ENCODE measurements at regions not wholly inside any gene's neighbourhood (a gene's known extent, or its start where the extent isn't known, plus 50 kb on each side); places are given as distances from the start of the nearest gene placed in this dataset.

- H3K4me1 ChIP-seq (ENCODE audit: control insufficient read depth, insufficient read depth, low read length) = no peaks in the 10 kb centered on the region
- H3K27ac ChIP-seq (ENCODE audit: low read length) = no peak overlapping the region
- no peaks in the 10 kb centered on the region for H3K9me3 ChIP-seq (ENCODE audit: control insufficient read depth, low read length)
- DNase-seq = no peak
- no peak for ATAC-seq
- H3K27me3 ChIP-seq (ENCODE audit: control insufficient read depth, insufficient read depth) = no peaks in the 10 kb centered on the region
- H3K4me3 ChIP-seq (ENCODE audit: low read length) = no peak overlapping the region
- intact Hi-C loops (cut with DNase I) = no loop called here
- WGBS = 68% methylated on average over 10 of the region's 10 CpGs
These were observed 182.3 kb downstream of the IRX2 start for GRCh38 chr5:2569176-2569575.

GRCh38 chr5:2566284-2566683 lies 185.2 kb downstream of the IRX2 start:
- no peak for ATAC-seq
- H3K9me3 ChIP-seq (ENCODE audit: control insufficient read depth, low read length) = no peaks in the 10 kb centered on the region
- DNase-seq = no peak
- H3K4me1 ChIP-seq (ENCODE audit: control insufficient read depth, insufficient read depth, low read length) = no peaks in the 10 kb centered on the region
- no peak overlapping the region for H3K27ac ChIP-seq (ENCODE audit: low read length)
- no peak overlapping the region for H3K4me3 ChIP-seq (ENCODE audit: low read length)
- H3K27me3 ChIP-seq (ENCODE audit: control insufficient read depth, insufficient read depth) = no peaks in the 10 kb centered on the region
- intact Hi-C loops (cut with DNase I) = no loop called here
- 75% methylated on average over 3 of the region's 3 CpGs for WGBS

- Histone ChIP-seq H3K4me1 (ENCODE audit: control insufficient read depth, insufficient read depth, low read length) (no peaks in the 10 kb centered on the region), H3K4me3 (ENCODE audit: low read length) (no peak overlapping the region), H3K27ac (ENCODE audit: low read length) (no peak overlapping the region), H3K9me3 (ENCODE audit: control insufficient read depth, low read length) (no peaks in the 10 kb centered on the region), H3K27me3 (ENCODE audit: control insufficient read depth, insufficient read depth) (no peaks in the 10 kb centered on the region)
- ATAC-seq (no peak), DNase-seq (no peak)
- WGBS = 85% methylated on average over 6 of the region's 6 CpGs
- intact Hi-C loops (cut with DNase I) = no loop called here
These were observed 186.3 kb downstream of the IRX2 start for GRCh38 chr5:2565147-2565546.

GRCh38 chr5:2563046-2563445 lies 188.4 kb downstream of the IRX2 start:
- intact Hi-C loops (cut with DNase I) = no loop called here
- DNase-seq = no peak

GRCh38 chr5:2562036-2562435 lies 189.4 kb downstream of the IRX2 start:
- no peaks in the 10 kb centered on the region for H3K4me1 ChIP-seq (ENCODE audit: control insufficient read depth, insufficient read depth, low read length)
- ATAC-seq (no peak), DNase-seq (no peak)
- H3K4me3 ChIP-seq (ENCODE audit: low read length) = no peak overlapping the region
- no peaks in the 10 kb centered on the region for H3K27me3 ChIP-seq (ENCODE audit: control insufficient read depth, insufficient read depth)
- 87% methylated on average over 13 of the region's 13 CpGs for WGBS
- intact Hi-C loops (cut with DNase I) = no loop called here
- no peaks in the 10 kb centered on the region for H3K9me3 ChIP-seq (ENCODE audit: control insufficient read depth, low read length)
- no peak overlapping the region for H3K27ac ChIP-seq (ENCODE audit: low read length)

More at GRCh38 chr5:2563046-2563445, 188.4 kb downstream of the IRX2 start:
- WGBS = 77% methylated on average over 6 of the region's 6 CpGs
- no peaks in the 10 kb centered on the region for H3K27me3 ChIP-seq (ENCODE audit: control insufficient read depth, insufficient read depth)
- no peak overlapping the region for H3K4me3 ChIP-seq (ENCODE audit: low read length)
- peak in 1 of 2 donors; percentile 16 for ATAC-seq
- no peaks in the 10 kb centered on the region for H3K4me1 ChIP-seq (ENCODE audit: control insufficient read depth, insufficient read depth, low read length)
- no peaks in the 10 kb centered on the region for H3K9me3 ChIP-seq (ENCODE audit: control insufficient read depth, low read length)
- no peak overlapping the region for H3K27ac ChIP-seq (ENCODE audit: low read length)

GRCh38 chr5:2560435-2560834 lies 191.0 kb downstream of the IRX2 start:
- 88% methylated on average over 5 of the region's 5 CpGs for WGBS
- DNase-seq = no peak
- H3K9me3 ChIP-seq (ENCODE audit: control insufficient read depth, low read length) = no peaks in the 10 kb centered on the region
- intact Hi-C loops (cut with DNase I) = no loop called here
- no peaks in the 10 kb centered on the region for H3K27me3 ChIP-seq (ENCODE audit: control insufficient read depth, insufficient read depth)
- H3K27ac ChIP-seq (ENCODE audit: low read length) = no peak overlapping the region
- no peak overlapping the region for H3K4me3 ChIP-seq (ENCODE audit: low read length)
- ATAC-seq = no peak
- no peaks in the 10 kb centered on the region for H3K4me1 ChIP-seq (ENCODE audit: control insufficient read depth, insufficient read depth, low read length)

- intact Hi-C loops (cut with DNase I) = no loop called here
- Histone ChIP-seq H3K27me3 (ENCODE audit: control insufficient read depth, insufficient read depth) (no peaks in the 10 kb centered on the region), H3K4me1 (ENCODE audit: control insufficient read depth, insufficient read depth, low read length) (no peaks in the 10 kb centered on the region), H3K9me3 (ENCODE audit: control insufficient read depth, low read length) (peaks cover 4% of the 10 kb centered on the region), H3K4me3 (ENCODE audit: low read length) (no peak overlapping the region), H3K27ac (ENCODE audit: low read length) (no peak overlapping the region)
- WGBS = 85% methylated on average over 12 of the region's 12 CpGs
- DNase-seq = no peak
- ATAC-seq = no peak
These were observed 194.0 kb downstream of the IRX2 start for GRCh38 chr5:2557435-2557834.

GRCh38 chr5:2556375-2556966 lies 195.0 kb downstream of the IRX2 start:
- Histone ChIP-seq H3K27ac (ENCODE audit: low read length) (no peak overlapping the region), H3K9me3 (ENCODE audit: control insufficient read depth, low read length) (peaks cover 4% of the 10 kb centered on the region), H3K27me3 (ENCODE audit: control insufficient read depth, insufficient read depth) (no peaks in the 10 kb centered on the region), H3K4me3 (ENCODE audit: low read length) (no peak overlapping the region), H3K4me1 (ENCODE audit: control insufficient read depth, insufficient read depth, low read length) (no peaks in the 10 kb centered on the region)
- ATAC-seq (no peak), DNase-seq (no peak)
- intact Hi-C loops (cut with DNase I) = no loop called here
- 83% methylated on average over 10 of the region's 10 CpGs for WGBS

- no peak for DNase-seq
- intact Hi-C loops (cut with DNase I) = no loop called here
- Histone ChIP-seq H3K27me3 (ENCODE audit: control insufficient read depth, insufficient read depth) (no peaks in the 10 kb centered on the region), H3K9me3 (ENCODE audit: control insufficient read depth, low read length) (peaks cover 4% of the 10 kb centered on the region), H3K27ac (ENCODE audit: low read length) (no peak overlapping the region), H3K4me3 (ENCODE audit: low read length) (no peak overlapping the region), H3K4me1 (ENCODE audit: control insufficient read depth, insufficient read depth, low read length) (no peaks in the 10 kb centered on the region)
- no peak for ATAC-seq
- WGBS = 65% methylated on average over 2 of the region's 2 CpGs
These were observed 197.9 kb downstream of the IRX2 start for GRCh38 chr5:2553611-2554010.

GRCh38 chr5:2550509-2550908 lies 201.0 kb downstream of the IRX2 start:
- H3K27me3 ChIP-seq (ENCODE audit: control insufficient read depth, insufficient read depth) = no peaks in the 10 kb centered on the region
- H3K27ac ChIP-seq (ENCODE audit: low read length) = no peak overlapping the region
- WGBS = 33% methylated on average over 5 of the region's 5 CpGs
- H3K4me3 ChIP-seq (ENCODE audit: low read length) = no peak overlapping the region
- no peaks in the 10 kb centered on the region for H3K4me1 ChIP-seq (ENCODE audit: control insufficient read depth, insufficient read depth, low read length)
- intact Hi-C loops (cut with DNase I) = no loop called here
- peaks cover 4% of the 10 kb centered on the region for H3K9me3 ChIP-seq (ENCODE audit: control insufficient read depth, low read length)
- DNase-seq (no peak), ATAC-seq (no peak)

- WGBS = 62% methylated on average over 7 of the region's 7 CpGs
- intact Hi-C loops (cut with DNase I) = no loop called here
- ATAC-seq = no peak
These were observed 201.6 kb downstream of the IRX2 start for GRCh38 chr5:2549900-2550299.

GRCh38 chr5:2549354-2549753 lies 202.1 kb downstream of the IRX2 start:
- intact Hi-C loops (cut with DNase I) = no loop called here
- no peak for ATAC-seq
- WGBS = 93% methylated on average over 10 of the region's 10 CpGs

More at GRCh38 chr5:2549900-2550299, 201.6 kb downstream of the IRX2 start:
- no peaks in the 10 kb centered on the region for H3K27me3 ChIP-seq (ENCODE audit: control insufficient read depth, insufficient read depth)
- H3K4me1 ChIP-seq (ENCODE audit: control insufficient read depth, insufficient read depth, low read length) = no peaks in the 10 kb centered on the region
- H3K4me3 ChIP-seq (ENCODE audit: low read length) = no peak overlapping the region
- no peak overlapping the region for H3K27ac ChIP-seq (ENCODE audit: low read length)
- no peak for DNase-seq
- peaks cover 4% of the 10 kb centered on the region for H3K9me3 ChIP-seq (ENCODE audit: control insufficient read depth, low read length)

More at GRCh38 chr5:2549354-2549753, 202.1 kb downstream of the IRX2 start:
- H3K4me1 ChIP-seq (ENCODE audit: control insufficient read depth, insufficient read depth, low read length) = no peaks in the 10 kb centered on the region
- H3K27me3 ChIP-seq (ENCODE audit: control insufficient read depth, insufficient read depth) = no peaks in the 10 kb centered on the region
- H3K27ac ChIP-seq (ENCODE audit: low read length) = no peak overlapping the region
- no peaks in the 10 kb centered on the region for H3K9me3 ChIP-seq (ENCODE audit: control insufficient read depth, low read length)
- no peak overlapping the region for H3K4me3 ChIP-seq (ENCODE audit: low read length)
- DNase-seq = no peak

All from right cardiac atrium (tissue), 5 donors.